CD4-positive, alpha-beta T cell (primary cell): ENCODE measurements at regions not wholly inside any gene's neighbourhood (a gene's known extent, or its start where the extent isn't known, plus 50 kb on each side); places are given as distances from the start of the nearest gene placed in this dataset.

Source experiments
- ATAC-seq: fragments of 200-7000 bp; cut with Tn5 transposase; one replicate; pipeline ENCODE4 v1.10.0; 2022; ENCODE audit warnings: mild to moderate bottlenecking; ENCODE audit not compliant: poor library complexity
- CTCF ChIA-PET: fragments of 350-600 bp; sonication (Branson Sonifier 250); formaldehyde crosslinking; loops from one replicate; lab custom pipeline; 2021; ENCODE audit warnings: antibody characterized with exemption, inconsistent platforms; lab: Charles Lee
- POLR2A ChIA-PET: fragments of 350-600 bp; sonication (Branson Sonifier 250); formaldehyde crosslinking; loops from one replicate; lab custom pipeline; 2021; ENCODE audit warnings: antibody characterized with exemption, inconsistent platforms; lab: Charles Lee
- DNase-seq, 14 experiments: peaks; one replicate each; pipeline ENCODE4 v3.0.0-alpha.2; 2013 to 2020; ENCODE audit warnings: mixed read lengths in 2 of 14
- H3K27ac ChIP-seq, 2 donors: one replicate each; pipeline versions ENCODE4 v1.5.1 to v1.7.0; 2013; ENCODE audit warnings: low read length in 2 of 2, low read depth in 1 of 2, mild to moderate bottlenecking in 1 of 2
- H3K27me3 ChIP-seq, 2 experiments: 1 replicate in 1 of 2; 2 replicates in 1 of 2; pipeline versions ENCODE4 v1.6.1 to v1.7.0; 2013; ENCODE audit warnings: low read length in 2 of 2, control low read depth in 1 of 2, mild to moderate bottlenecking in 1 of 2, moderate library complexity in 1 of 2; ENCODE audit not compliant: insufficient read depth in 2 of 2, control insufficient read depth in 1 of 2
- H3K36me3 ChIP-seq: one replicate; pipeline ENCODE4 v1.6.1; 2013; ENCODE audit warnings: low read length, control low read depth; ENCODE audit not compliant: insufficient read depth
- H3K4me1 ChIP-seq: one replicate; pipeline ENCODE4 v1.6.1; 2013; ENCODE audit warnings: low read length, control low read depth; ENCODE audit not compliant: insufficient read depth
- H3K4me3 ChIP-seq: one replicate; pipeline ENCODE4 v1.5.1; 2013; ENCODE audit warnings: mild to moderate bottlenecking, low read length, moderate library complexity
- H3K9me3 ChIP-seq, 2 experiments: 1 replicate in 1 of 2; 2 replicates in 1 of 2; pipeline versions ENCODE4 v1.6.1 to v1.7.0; 2013; ENCODE audit warnings: low read length in 2 of 2, mild to moderate bottlenecking in 2 of 2, control low read depth in 1 of 2, moderate library complexity in 1 of 2; ENCODE audit not compliant: control insufficient read depth in 1 of 2, insufficient read depth in 1 of 2
- H3K27ac Mint-ChIP-seq: one replicate; pipeline ENCODE4 v1.8.0; 2020; ENCODE audit warnings: mixed read lengths
- H3K27me3 Mint-ChIP-seq: one replicate; pipeline ENCODE4 v1.8.0; 2021; ENCODE audit warnings: mixed read lengths
- H3K36me3 Mint-ChIP-seq: one replicate; pipeline ENCODE4 v1.8.0; 2021; ENCODE audit warnings: low read depth, mixed read lengths
- H3K4me1 Mint-ChIP-seq: one replicate; pipeline ENCODE4 v1.8.0; 2021; ENCODE audit warnings: low read depth, mixed read lengths
- H3K4me3 Mint-ChIP-seq: one replicate; pipeline ENCODE4 v1.8.0; 2020; ENCODE audit warnings: mild to moderate bottlenecking, mixed read lengths
- H3K9me3 Mint-ChIP-seq: one replicate; pipeline ENCODE4 v1.8.0; 2020; ENCODE audit warnings: mixed read lengths
- intact Hi-C, 2 experiments: fragments of 100-400 bp; cut with DNase I in 1 of 2; cut with micrococcal nuclease in 1 of 2; formaldehyde crosslinking; loops; one replicate each; pipeline versions ENCODE4 v1.15.1 to v1.9.0; 2023 to 2025; cut with DNase I, micrococcal nuclease
- TF ChIP-seq, protein P1 (sequence below): fragments of 200-600 bp; IDR thresholded peaks from one replicate; pipeline ENCODE4 v1.8.0; 2022; ENCODE audit warnings: antibody characterized with exemption, mild to moderate bottlenecking

DNA sequence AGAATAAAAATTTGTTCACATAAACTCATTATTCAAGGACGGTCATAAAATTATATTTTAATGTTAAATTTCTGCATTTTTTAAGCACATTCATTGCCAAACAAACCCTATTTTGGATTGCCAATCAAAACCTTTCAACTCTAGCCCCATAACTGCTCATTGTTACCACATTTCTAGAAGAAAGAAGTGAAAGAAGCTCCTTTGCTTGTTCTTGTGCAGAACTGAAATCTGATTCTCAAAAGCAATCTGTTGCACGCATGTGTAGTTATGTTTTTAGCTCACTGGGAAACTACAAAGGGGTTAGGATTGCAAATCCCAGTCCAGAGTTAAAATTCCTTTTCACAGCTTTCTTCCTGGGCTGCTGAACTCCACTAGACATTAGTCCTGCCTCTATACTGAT lies 109.5 kb upstream of the MIR17HG start:
- Mint-ChIP-seq H3K9me3 (no peaks in the 10 kb centered on the region), H3K4me3 (no peak overlapping the region), H3K36me3 (no peaks in the 10 kb centered on the region), H3K4me1 (no peaks in the 10 kb centered on the region), H3K27ac (no peak overlapping the region), H3K27me3 (peaks cover 8% of the 10 kb centered on the region)
- TF ChIP-seq, protein P1, sequence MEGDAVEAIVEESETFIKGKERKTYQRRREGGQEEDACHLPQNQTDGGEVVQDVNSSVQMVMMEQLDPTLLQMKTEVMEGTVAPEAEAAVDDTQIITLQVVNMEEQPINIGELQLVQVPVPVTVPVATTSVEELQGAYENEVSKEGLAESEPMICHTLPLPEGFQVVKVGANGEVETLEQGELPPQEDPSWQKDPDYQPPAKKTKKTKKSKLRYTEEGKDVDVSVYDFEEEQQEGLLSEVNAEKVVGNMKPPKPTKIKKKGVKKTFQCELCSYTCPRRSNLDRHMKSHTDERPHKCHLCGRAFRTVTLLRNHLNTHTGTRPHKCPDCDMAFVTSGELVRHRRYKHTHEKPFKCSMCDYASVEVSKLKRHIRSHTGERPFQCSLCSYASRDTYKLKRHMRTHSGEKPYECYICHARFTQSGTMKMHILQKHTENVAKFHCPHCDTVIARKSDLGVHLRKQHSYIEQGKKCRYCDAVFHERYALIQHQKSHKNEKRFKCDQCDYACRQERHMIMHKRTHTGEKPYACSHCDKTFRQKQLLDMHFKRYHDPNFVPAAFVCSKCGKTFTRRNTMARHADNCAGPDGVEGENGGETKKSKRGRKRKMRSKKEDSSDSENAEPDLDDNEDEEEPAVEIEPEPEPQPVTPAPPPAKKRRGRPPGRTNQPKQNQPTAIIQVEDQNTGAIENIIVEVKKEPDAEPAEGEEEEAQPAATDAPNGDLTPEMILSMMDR: no peak
- intact Hi-C loops: no loop called here
- ChIA-PET POLR2A (no interaction called here), CTCF (no interaction called here)
- no peak for DNase-seq
- no peak overlapping the region for H3K27ac ChIP-seq
- H3K9me3 ChIP-seq: no peaks in the 10 kb centered on the region
- no peaks in the 10 kb centered on the region for H3K36me3 ChIP-seq
- no peaks in the 10 kb centered on the region for H3K4me1 ChIP-seq
- H3K4me3 ChIP-seq: no peak overlapping the region
- no peak for ATAC-seq
- no peaks in the 10 kb centered on the region for H3K27me3 ChIP-seq

- ChIA-PET POLR2A (no interaction called here), CTCF (no interaction called here)
- Mint-ChIP-seq H3K4me1 (no peaks in the 10 kb centered on the region), H3K9me3 (no peaks in the 10 kb centered on the region), H3K27me3 (peaks cover 8% of the 10 kb centered on the region), H3K36me3 (no peaks in the 10 kb centered on the region), H3K27ac (no peak overlapping the region), H3K4me3 (no peak overlapping the region)
- TF ChIP-seq, protein P1: no peak
- no peaks in the 10 kb centered on the region for H3K27me3 ChIP-seq
- no peaks in the 10 kb centered on the region for H3K36me3 ChIP-seq
- DNase-seq (no peak), ATAC-seq (no peak)
- no peaks in the 10 kb centered on the region for H3K9me3 ChIP-seq
- H3K4me3 ChIP-seq: no peak overlapping the region
- no peak overlapping the region for H3K27ac ChIP-seq
- intact Hi-C loops: no loop called here
- H3K4me1 ChIP-seq: no peaks in the 10 kb centered on the region
Observed at GRCh38 chr13:91240341-91240740, 107.1 kb upstream of the MIR17HG start.

GRCh38 chr13:91241221-91241933 lies 106.1 kb upstream of the MIR17HG start:
- H3K27me3 Mint-ChIP-seq: peaks cover 8% of the 10 kb centered on the region
- no peaks in the 10 kb centered on the region for H3K4me1 Mint-ChIP-seq
- Histone ChIP-seq H3K9me3 (no peaks in the 10 kb centered on the region), H3K36me3 (no peaks in the 10 kb centered on the region), H3K27me3 (no peaks in the 10 kb centered on the region), H3K4me1 (no peaks in the 10 kb centered on the region), H3K27ac (no peak overlapping the region), H3K4me3 (no peak overlapping the region)
- H3K36me3 Mint-ChIP-seq: no peaks in the 10 kb centered on the region
- TF ChIP-seq, protein P1: no peak
- ATAC-seq (no peak), DNase-seq (no peak)
- H3K9me3 Mint-ChIP-seq: no peaks in the 10 kb centered on the region
- intact Hi-C loops: no loop called here
- no peak overlapping the region for H3K27ac Mint-ChIP-seq
- H3K4me3 Mint-ChIP-seq: no peak overlapping the region
- POLR2A ChIA-PET: no interaction called here
- CTCF ChIA-PET: no interaction called here
